HL-60 (cell line): ENCODE measurements at regions not wholly inside any gene's neighbourhood (a gene's known extent, or its start where the extent isn't known, plus 50 kb on each side); places are given as distances from the start of the nearest gene placed in this dataset.

Experiments
- GABPA ChIP-seq: IDR thresholded peaks from 2 replicates; pipeline ENCODE4 v1.6.1; 2012; ENCODE audit warnings: low read depth
- POLR2AphosphoS5 ChIP-seq: IDR thresholded peaks from 2 replicates; pipeline ENCODE4 v1.6.1; 2012; ENCODE audit warnings: low read depth
- TF ChIP-seq, protein P1 (sequence below): IDR thresholded peaks from one replicate; pipeline ENCODE4 v1.5.1; 2011; ENCODE audit warnings: low read length, control low read depth, inconsistent platforms; ENCODE audit not compliant: insufficient read depth

GRCh38 chr2:82260521-82260920 is 1956.0 kb upstream of the LRRTM1 start:
- TF ChIP-seq, protein P1, sequence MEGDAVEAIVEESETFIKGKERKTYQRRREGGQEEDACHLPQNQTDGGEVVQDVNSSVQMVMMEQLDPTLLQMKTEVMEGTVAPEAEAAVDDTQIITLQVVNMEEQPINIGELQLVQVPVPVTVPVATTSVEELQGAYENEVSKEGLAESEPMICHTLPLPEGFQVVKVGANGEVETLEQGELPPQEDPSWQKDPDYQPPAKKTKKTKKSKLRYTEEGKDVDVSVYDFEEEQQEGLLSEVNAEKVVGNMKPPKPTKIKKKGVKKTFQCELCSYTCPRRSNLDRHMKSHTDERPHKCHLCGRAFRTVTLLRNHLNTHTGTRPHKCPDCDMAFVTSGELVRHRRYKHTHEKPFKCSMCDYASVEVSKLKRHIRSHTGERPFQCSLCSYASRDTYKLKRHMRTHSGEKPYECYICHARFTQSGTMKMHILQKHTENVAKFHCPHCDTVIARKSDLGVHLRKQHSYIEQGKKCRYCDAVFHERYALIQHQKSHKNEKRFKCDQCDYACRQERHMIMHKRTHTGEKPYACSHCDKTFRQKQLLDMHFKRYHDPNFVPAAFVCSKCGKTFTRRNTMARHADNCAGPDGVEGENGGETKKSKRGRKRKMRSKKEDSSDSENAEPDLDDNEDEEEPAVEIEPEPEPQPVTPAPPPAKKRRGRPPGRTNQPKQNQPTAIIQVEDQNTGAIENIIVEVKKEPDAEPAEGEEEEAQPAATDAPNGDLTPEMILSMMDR, result no peak
- TF ChIP-seq GABPA (no peak), POLR2AphosphoS5 (no peak)
